ENCODE measurements at regions not wholly inside any gene's neighbourhood (a gene's known extent, or its start where the extent isn't known, plus 50 kb on each side); places are given as distances from the start of the nearest gene placed in this dataset.
"Not testable (repeated sequence)": the region's sequence is repeated elsewhere in the genome, so short reads cannot be mapped to it uniquely, and the experiment has no call there.

- CTCF ChIA-PET, result no interaction called here
- no peaks in the 10 kb centered on the region for H3K36me3 ChIP-seq (ENCODE audit: control insufficient read depth in 4 of 4, insufficient read depth in 4 of 4, low read length in 3 of 4)
- 100% methylated on average over 2 of the region's 3 CpGs for WGBS (ENCODE audit: insufficient coverage)
These were observed 78.3 kb upstream of the PAX8 start for GRCh38 chr2:113357071-113357470.

GRCh38 chr2:113356284-113356683 lies 77.6 kb upstream of the PAX8 start:
- H3K27me3 ChIP-seq (replicated peaks in 2 of 5; ENCODE audit: control insufficient read depth in 4 of 5, insufficient read depth in 5 of 5, low read length in 4 of 5); H3K36me3 ChIP-seq (ENCODE audit: control insufficient read depth in 4 of 4, insufficient read depth in 4 of 4, low read length in 3 of 4); CTCF ChIA-PET; H3K4me3 ChIP-seq (ENCODE audit: control insufficient read depth in 1 of 7, extremely low read depth in 1 of 7, insufficient read depth in 4 of 7, low read depth in 2 of 7, low read length in 6 of 7); H3K4me1 ChIP-seq (ENCODE audit: control extremely low read depth in 1 of 4, control insufficient read depth in 4 of 4, insufficient read depth in 4 of 4, low read length in 3 of 4); H3K27ac ChIP-seq (ENCODE audit: insufficient read depth in 1 of 2, low read depth in 1 of 2, low read length in 2 of 2, poor library complexity in 1 of 2, severe bottlenecking in 2 of 2); DNase-seq; H3K9me3 ChIP-seq (ENCODE audit: control extremely low read depth in 1 of 5, control insufficient read depth in 4 of 5, insufficient read depth in 2 of 5, low read depth in 1 of 5, low read length in 4 of 5): not testable (repeated sequence)
- 98% methylated on average over 5 of the region's 5 CpGs for WGBS (ENCODE audit: insufficient coverage)
- POLR2A ChIA-PET, result interaction anchor here (0.6 kb wide), 1 partner anchor 108 kb away, joined by 3 read pairs; no protein-coding TSS in a partner anchor

More at GRCh38 chr2:113357071-113357470, 78.3 kb upstream of the PAX8 start:
- Histone ChIP-seq H3K4me1 (ENCODE audit: control extremely low read depth in 1 of 4, control insufficient read depth in 4 of 4, insufficient read depth in 4 of 4, low read length in 3 of 4) (peaks cover 0 to 9% (median 0%) of the 10 kb centered on the region in 4 experiments), H3K4me3 (ENCODE audit: control insufficient read depth in 1 of 7, extremely low read depth in 1 of 7, insufficient read depth in 4 of 7, low read depth in 2 of 7, low read length in 6 of 7) (no peak overlapping the region), H3K27me3 (replicated peaks in 2 of 5; ENCODE audit: control insufficient read depth in 4 of 5, insufficient read depth in 5 of 5, low read length in 4 of 5) (no peaks in the 10 kb centered on the region), H3K9me3 (ENCODE audit: control extremely low read depth in 1 of 5, control insufficient read depth in 4 of 5, insufficient read depth in 2 of 5, low read depth in 1 of 5, low read length in 4 of 5) (no peaks in the 10 kb centered on the region), H3K27ac (ENCODE audit: insufficient read depth in 1 of 2, low read depth in 1 of 2, low read length in 2 of 2, poor library complexity in 1 of 2, severe bottlenecking in 2 of 2) (no peak overlapping the region)
- POLR2A ChIA-PET, result no interaction called here
- DNase-seq, result no peak

- DNase-seq; H3K4me3 ChIP-seq (ENCODE audit: control insufficient read depth in 1 of 7, extremely low read depth in 1 of 7, insufficient read depth in 4 of 7, low read depth in 2 of 7, low read length in 6 of 7); CTCF ChIA-PET; H3K9me3 ChIP-seq (ENCODE audit: control extremely low read depth in 1 of 5, control insufficient read depth in 4 of 5, insufficient read depth in 2 of 5, low read depth in 1 of 5, low read length in 4 of 5); H3K36me3 ChIP-seq (ENCODE audit: control insufficient read depth in 4 of 4, insufficient read depth in 4 of 4, low read length in 3 of 4); H3K27ac ChIP-seq (ENCODE audit: insufficient read depth in 1 of 2, low read depth in 1 of 2, low read length in 2 of 2, poor library complexity in 1 of 2, severe bottlenecking in 2 of 2); H3K4me1 ChIP-seq (ENCODE audit: control extremely low read depth in 1 of 4, control insufficient read depth in 4 of 4, insufficient read depth in 4 of 4, low read length in 3 of 4); H3K27me3 ChIP-seq (replicated peaks in 2 of 5; ENCODE audit: control insufficient read depth in 4 of 5, insufficient read depth in 5 of 5, low read length in 4 of 5): not testable (repeated sequence)
- POLR2A ChIA-PET, result interaction anchor here (0.6 kb wide), 1 partner anchor 107 kb away, joined by 3 read pairs; no protein-coding TSS in a partner anchor
- 83% methylated on average over 4 of the region's 8 CpGs for WGBS (ENCODE audit: insufficient coverage)
These were observed 76.8 kb upstream of the PAX8 start for GRCh38 chr2:113355339-113356015.

GRCh38 chr2:113351375-113352355 lies 72.9 kb upstream of the PAX8 start:
- DNase-seq, result peak in 2 of 3 donors; percentile 4 to 5
- no peaks in the 10 kb centered on the region for H3K27me3 ChIP-seq (replicated peaks in 2 of 5; ENCODE audit: control insufficient read depth in 4 of 5, insufficient read depth in 5 of 5, low read length in 4 of 5)
- no peak overlapping the region for H3K27ac ChIP-seq (ENCODE audit: insufficient read depth in 1 of 2, low read depth in 1 of 2, low read length in 2 of 2, poor library complexity in 1 of 2, severe bottlenecking in 2 of 2)
- POLR2A ChIA-PET, result no interaction called here
- H3K4me1 ChIP-seq (ENCODE audit: control extremely low read depth in 1 of 4, control insufficient read depth in 4 of 4, insufficient read depth in 4 of 4, low read length in 3 of 4), result peaks cover 0 to 4% (median 0%) of the 10 kb centered on the region in 4 experiments
- no peaks in the 10 kb centered on the region for H3K36me3 ChIP-seq (ENCODE audit: control insufficient read depth in 4 of 4, insufficient read depth in 4 of 4, low read length in 3 of 4)
- H3K9me3 ChIP-seq (ENCODE audit: control extremely low read depth in 1 of 5, control insufficient read depth in 4 of 5, insufficient read depth in 2 of 5, low read depth in 1 of 5, low read length in 4 of 5), result no peaks in the 10 kb centered on the region
- CTCF ChIA-PET, result no interaction called here
- whole genome bisulfite sequencing (ENCODE audit: insufficient coverage), result 74% methylated on average over 3 of the region's 8 CpGs
- H3K4me3 ChIP-seq (ENCODE audit: control insufficient read depth in 1 of 7, extremely low read depth in 1 of 7, insufficient read depth in 4 of 7, low read depth in 2 of 7, low read length in 6 of 7), result no peak overlapping the region

- H3K27ac ChIP-seq (ENCODE audit: insufficient read depth in 1 of 2, low read depth in 1 of 2, low read length in 2 of 2, poor library complexity in 1 of 2, severe bottlenecking in 2 of 2); H3K27me3 ChIP-seq (replicated peaks in 2 of 5; ENCODE audit: control insufficient read depth in 4 of 5, insufficient read depth in 5 of 5, low read length in 4 of 5); H3K4me1 ChIP-seq (ENCODE audit: control extremely low read depth in 1 of 4, control insufficient read depth in 4 of 4, insufficient read depth in 4 of 4, low read length in 3 of 4); POLR2A ChIA-PET; H3K9me3 ChIP-seq (ENCODE audit: control extremely low read depth in 1 of 5, control insufficient read depth in 4 of 5, insufficient read depth in 2 of 5, low read depth in 1 of 5, low read length in 4 of 5); DNase-seq; H3K36me3 ChIP-seq (ENCODE audit: control insufficient read depth in 4 of 4, insufficient read depth in 4 of 4, low read length in 3 of 4); CTCF ChIA-PET; H3K4me3 ChIP-seq (ENCODE audit: control insufficient read depth in 1 of 7, extremely low read depth in 1 of 7, insufficient read depth in 4 of 7, low read depth in 2 of 7, low read length in 6 of 7): not testable (repeated sequence)
- WGBS (ENCODE audit: insufficient coverage), result 100% methylated on average over 1 of the region's 1 CpG
These were observed 65.1 kb upstream of the PAX8 start for GRCh38 chr2:113343800-113344199.

- no peaks in the 10 kb centered on the region for H3K9me3 ChIP-seq (ENCODE audit: control extremely low read depth in 1 of 5, control insufficient read depth in 4 of 5, insufficient read depth in 2 of 5, low read depth in 1 of 5, low read length in 4 of 5)
- H3K27ac ChIP-seq (ENCODE audit: insufficient read depth in 1 of 2, low read depth in 1 of 2, low read length in 2 of 2, poor library complexity in 1 of 2, severe bottlenecking in 2 of 2), result no peak overlapping the region
- ChIA-PET POLR2A (no interaction called here), CTCF (no interaction called here)
- H3K4me1 ChIP-seq (ENCODE audit: control extremely low read depth in 1 of 4, control insufficient read depth in 4 of 4, insufficient read depth in 4 of 4, low read length in 3 of 4), result peaks cover 0 to 10% (median 7%) of the 10 kb centered on the region in 4 experiments
- WGBS (ENCODE audit: insufficient coverage), result 21% methylated on average over 8 of the region's 9 CpGs
- H3K4me3 ChIP-seq (ENCODE audit: control insufficient read depth in 1 of 7, extremely low read depth in 1 of 7, insufficient read depth in 4 of 7, low read depth in 2 of 7, low read length in 6 of 7), result peak overlapping the region in 2 of 7 experiments; percentile 8 to 29
- H3K27me3 ChIP-seq (replicated peaks in 2 of 5; ENCODE audit: control insufficient read depth in 4 of 5, insufficient read depth in 5 of 5, low read length in 4 of 5), result peaks cover 0 to 7% (median 0%) of the 10 kb centered on the region in 5 experiments
- DNase-seq, result peak; percentile 33 to 87 (median 79)
- H3K36me3 ChIP-seq (ENCODE audit: control insufficient read depth in 4 of 4, insufficient read depth in 4 of 4, low read length in 3 of 4), result no peaks in the 10 kb centered on the region
These were observed 63.9 kb upstream of the PAX8 start for GRCh38 chr2:113342650-113343049.

GRCh38 chr2:113341870-113342253 lies 63.1 kb upstream of the PAX8 start:
- H3K27me3 ChIP-seq (replicated peaks in 2 of 5; ENCODE audit: control insufficient read depth in 4 of 5, insufficient read depth in 5 of 5, low read length in 4 of 5); H3K4me3 ChIP-seq (ENCODE audit: control insufficient read depth in 1 of 7, extremely low read depth in 1 of 7, insufficient read depth in 4 of 7, low read depth in 2 of 7, low read length in 6 of 7); H3K36me3 ChIP-seq (ENCODE audit: control insufficient read depth in 4 of 4, insufficient read depth in 4 of 4, low read length in 3 of 4); H3K27ac ChIP-seq (ENCODE audit: insufficient read depth in 1 of 2, low read depth in 1 of 2, low read length in 2 of 2, poor library complexity in 1 of 2, severe bottlenecking in 2 of 2); H3K9me3 ChIP-seq (ENCODE audit: control extremely low read depth in 1 of 5, control insufficient read depth in 4 of 5, insufficient read depth in 2 of 5, low read depth in 1 of 5, low read length in 4 of 5); POLR2A ChIA-PET; H3K4me1 ChIP-seq (ENCODE audit: control extremely low read depth in 1 of 4, control insufficient read depth in 4 of 4, insufficient read depth in 4 of 4, low read length in 3 of 4); DNase-seq; CTCF ChIA-PET: not testable (repeated sequence)
- WGBS (ENCODE audit: insufficient coverage), result no CpG with 5 or more reads among the region's 3 CpGs

Measured in common myeloid progenitor, CD34-positive (primary cell).